ENCODE measurements at regions not wholly inside any gene's neighbourhood (a gene's known extent, or its start where the extent isn't known, plus 50 kb on each side); places are given as distances from the start of the nearest gene placed in this dataset.

GRCh38 chr13:27006519-27007161 is 165.0 kb downstream of the USP12 start:
- TF ChIP-seq CTCF (conservative IDR thresholded peaks at IDR 0.05) (no peak), ZFX (IDR thresholded peaks at IDR 0.05) (no peak)
